Amniotic stem cell (primary cell): ENCODE measurements at regions not wholly inside any gene's neighbourhood (a gene's known extent, or its start where the extent isn't known, plus 50 kb on each side); places are given as distances from the start of the nearest gene placed in this dataset.
"Not testable (repeated sequence)": the region's sequence is repeated elsewhere in the genome, so short reads cannot be mapped to it uniquely, and the experiment has no call there.

Source experiments
- DNase-seq: peaks from one replicate; lab custom pipeline; 2025; lab: John Stamatoyannopoulos, UW

GRCh38 chr2:72078773-72079172 is 68.9 kb downstream of the CYP26B1 start:
- DNase-seq: no peak

- DNase-seq: no peak
Observed at GRCh38 chr2:72077702-72078169, 69.9 kb downstream of the CYP26B1 start.

GRCh38 chr2:72073373-72073772 is 74.3 kb downstream of the CYP26B1 start:
- not testable (repeated sequence) for DNase-seq

- not testable (repeated sequence) for DNase-seq
Observed at GRCh38 chr2:72064197-72064596, 83.5 kb downstream of the CYP26B1 start.

- DNase-seq: no peak
Observed at GRCh38 chr2:72062336-72062735, 85.3 kb downstream of the CYP26B1 start.

GRCh38 chr2:72057308-72057707 is 90.4 kb downstream of the CYP26B1 start:
- DNase-seq: no peak

GRCh38 chr2:72051971-72052505 is 95.6 kb downstream of the CYP26B1 start:
- DNase-seq: no peak

- DNase-seq: no peak
Observed at GRCh38 chr2:72051204-72051603, 96.5 kb downstream of the CYP26B1 start.

GRCh38 chr2:72050734-72051133 is 96.9 kb downstream of the CYP26B1 start:
- DNase-seq: no peak

- DNase-seq: no peak
Observed at GRCh38 chr2:72048881-72049477, 98.7 kb downstream of the CYP26B1 start.

GRCh38 chr2:72043985-72044384 is 103.7 kb downstream of the CYP26B1 start:
- no peak for DNase-seq

- no peak for DNase-seq
Observed at GRCh38 chr2:72041638-72042111, 106.0 kb downstream of the CYP26B1 start.

GRCh38 chr2:72040629-72041571 is 106.8 kb downstream of the CYP26B1 start:
- DNase-seq: no peak

GRCh38 chr2:72038524-72038923 is 109.1 kb downstream of the CYP26B1 start:
- DNase-seq: no peak

GRCh38 chr2:72037261-72037666 is 110.4 kb downstream of the CYP26B1 start:
- no peak for DNase-seq

- no peak for DNase-seq
Observed at GRCh38 chr2:72036595-72036994, 111.1 kb downstream of the CYP26B1 start.

- DNase-seq: no peak
Observed at GRCh38 chr2:72036173-72036545, 111.5 kb downstream of the CYP26B1 start.

- no peak for DNase-seq
Observed at GRCh38 chr2:72035518-72036172, 112.0 kb downstream of the CYP26B1 start.

GRCh38 chr2:72034353-72035095 is 113.1 kb downstream of the CYP26B1 start:
- no peak for DNase-seq

- no peak for DNase-seq
Observed at GRCh38 chr2:72033636-72034035, 114.0 kb downstream of the CYP26B1 start.

- DNase-seq: no peak
Observed at GRCh38 chr2:72032481-72033041, 115.1 kb downstream of the CYP26B1 start.
